Hepatocyte (in vitro differentiated cells): ENCODE measurements at regions not wholly inside any gene's neighbourhood (a gene's known extent, or its start where the extent isn't known, plus 50 kb on each side); places are given as distances from the start of the nearest gene placed in this dataset.

Experiments
- DNase-seq: peaks from one replicate; pipeline ENCODE4 v3.0.0-alpha.2; 2016; ENCODE audit warnings: low spot score
- H2AFZ ChIP-seq: fragments of 200-600 bp; sonication (generic); 2 replicates; pipeline ENCODE4 v1.6.0; 2016; ENCODE audit warnings: antibody characterized with exemption, mild to moderate bottlenecking
- H3K27ac ChIP-seq: fragments of 200-600 bp; sonication (generic); 2 replicates; pipeline ENCODE4 v1.5.1; 2016; ENCODE audit warnings: mild to moderate bottlenecking
- H3K27me3 ChIP-seq: fragments of 200-600 bp; sonication (generic); 2 replicates; pipeline ENCODE4 v1.6.1; 2016
- H3K36me3 ChIP-seq: fragments of 200-600 bp; sonication (generic); replicated peaks from 2 replicates; pipeline ENCODE4 v1.5.1; 2016; ENCODE audit warnings: low read depth; ENCODE audit not compliant: insufficient read depth
- H3K4me1 ChIP-seq: fragments of 200-600 bp; sonication (generic); 2 replicates; pipeline ENCODE4 v1.5.1; 2016; ENCODE audit warnings: mild to moderate bottlenecking, moderate library complexity; ENCODE audit not compliant: insufficient read depth
- H3K4me2 ChIP-seq: fragments of 200-600 bp; sonication (generic); 2 replicates; pipeline ENCODE4 v1.6.0; 2016
- H3K4me3 ChIP-seq: fragments of 200-600 bp; sonication (generic); 2 replicates; pipeline ENCODE4 v1.5.1; 2016; ENCODE audit warnings: mild to moderate bottlenecking
- H3K79me2 ChIP-seq: fragments of 200-600 bp; sonication (generic); 2 replicates; pipeline ENCODE4 v1.6.0; 2017; ENCODE audit warnings: mild to moderate bottlenecking
- H3K9me2 ChIP-seq: fragments of 200-600 bp; sonication (generic); replicated peaks from 2 replicates; pipeline ENCODE4 v1.6.0; 2017; ENCODE audit warnings: mild to moderate bottlenecking; ENCODE audit not compliant: insufficient read depth
- H3K9me3 ChIP-seq: fragments of 200-600 bp; sonication (generic); 2 replicates; pipeline ENCODE4 v1.5.1; 2016; ENCODE audit warnings: low read depth, mild to moderate bottlenecking
- H4K20me1 ChIP-seq: fragments of 200-600 bp; sonication (generic); 2 replicates; pipeline ENCODE4 v1.6.0; 2016; ENCODE audit warnings: mild to moderate bottlenecking; ENCODE audit not compliant: insufficient read depth, poor library complexity, severe bottlenecking
- EZH2 ChIP-seq: fragments of 200-600 bp; sonication (generic); IDR thresholded peaks from 2 replicates; pipeline ENCODE4 v1.6.1; 2016; ENCODE audit warnings: antibody characterized with exemption, mild to moderate bottlenecking, borderline replicate concordance
- EZH2phosphoT487 ChIP-seq: fragments of 200-600 bp; sonication (generic); IDR thresholded peaks from one replicate; pipeline ENCODE4 v1.6.1; 2018; ENCODE audit warnings: antibody characterized with exemption, mild to moderate bottlenecking, low read depth, moderate library complexity; ENCODE audit not compliant: unreplicated experiment, severe bottlenecking
- WGBS: methylation state at CpG from one replicate; pipeline ENCODE4 v1.1.6; 2016; ENCODE audit warnings: low lambda C conversion rate; ENCODE audit errors: missing lambda C conversion rate; 5-methylcytosine and 5-hydroxymethylcytosine counted together
- TF ChIP-seq, protein P1 (sequence below): fragments of 200-600 bp; sonication (generic); IDR thresholded peaks from 2 replicates; pipeline ENCODE4 v1.5.1; 2016; ENCODE audit warnings: antibody characterized with exemption, mild to moderate bottlenecking; ENCODE audit not compliant: poor library complexity

DNA sequence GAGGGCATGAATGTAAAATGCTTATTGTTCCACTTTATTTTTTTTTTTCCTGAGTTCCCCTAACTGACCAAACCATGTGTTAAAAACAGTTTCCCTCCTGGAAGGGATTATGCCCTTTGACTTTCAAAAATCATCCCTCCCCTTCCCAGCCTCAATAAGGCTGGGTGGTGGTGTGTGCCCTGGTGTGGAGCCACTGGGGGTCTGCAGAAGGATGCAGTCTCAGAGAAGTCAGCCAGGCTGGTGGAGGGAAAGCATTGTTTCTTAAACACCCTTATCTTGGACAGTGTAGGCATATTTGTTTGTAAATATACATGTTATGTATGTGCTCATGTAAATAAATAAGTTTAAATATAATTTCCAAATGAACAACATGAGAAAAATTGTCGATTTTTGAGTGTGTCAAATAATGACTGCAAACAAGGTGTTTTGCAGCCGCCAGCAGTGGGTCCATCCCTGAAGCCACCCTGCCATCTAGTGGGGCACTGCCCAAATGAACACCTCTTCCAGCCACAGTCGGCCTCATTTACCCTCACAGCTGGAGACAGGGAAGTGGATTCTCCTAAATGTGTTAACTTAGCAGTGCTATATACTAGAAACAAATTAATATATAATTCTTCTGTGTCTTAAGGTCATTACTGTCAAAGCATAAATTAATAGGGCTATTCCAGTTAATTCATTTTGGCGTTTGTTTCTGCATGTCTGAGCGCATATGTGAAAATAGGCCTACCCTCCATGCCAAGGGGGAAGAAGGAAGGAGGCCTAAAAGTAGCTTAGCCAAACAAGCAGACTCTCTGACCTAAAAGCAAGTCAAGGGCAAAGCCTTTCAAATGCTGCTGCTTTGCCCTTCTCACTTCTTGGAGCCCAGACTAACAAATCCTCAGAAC is 209.6 kb upstream of the PIK3C3 start:
- TF ChIP-seq, protein P1, sequence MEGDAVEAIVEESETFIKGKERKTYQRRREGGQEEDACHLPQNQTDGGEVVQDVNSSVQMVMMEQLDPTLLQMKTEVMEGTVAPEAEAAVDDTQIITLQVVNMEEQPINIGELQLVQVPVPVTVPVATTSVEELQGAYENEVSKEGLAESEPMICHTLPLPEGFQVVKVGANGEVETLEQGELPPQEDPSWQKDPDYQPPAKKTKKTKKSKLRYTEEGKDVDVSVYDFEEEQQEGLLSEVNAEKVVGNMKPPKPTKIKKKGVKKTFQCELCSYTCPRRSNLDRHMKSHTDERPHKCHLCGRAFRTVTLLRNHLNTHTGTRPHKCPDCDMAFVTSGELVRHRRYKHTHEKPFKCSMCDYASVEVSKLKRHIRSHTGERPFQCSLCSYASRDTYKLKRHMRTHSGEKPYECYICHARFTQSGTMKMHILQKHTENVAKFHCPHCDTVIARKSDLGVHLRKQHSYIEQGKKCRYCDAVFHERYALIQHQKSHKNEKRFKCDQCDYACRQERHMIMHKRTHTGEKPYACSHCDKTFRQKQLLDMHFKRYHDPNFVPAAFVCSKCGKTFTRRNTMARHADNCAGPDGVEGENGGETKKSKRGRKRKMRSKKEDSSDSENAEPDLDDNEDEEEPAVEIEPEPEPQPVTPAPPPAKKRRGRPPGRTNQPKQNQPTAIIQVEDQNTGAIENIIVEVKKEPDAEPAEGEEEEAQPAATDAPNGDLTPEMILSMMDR = peak; percentile 92
- TF ChIP-seq EZH2 (no peak), EZH2phosphoT487 (no peak)
- peak overlapping the region; percentile 65 for H3K4me2 ChIP-seq
- no peaks in the 10 kb centered on the region for H3K9me2 ChIP-seq
- no peaks in the 10 kb centered on the region for H3K27me3 ChIP-seq
- H3K4me1 ChIP-seq = peaks cover 5% of the 10 kb centered on the region
- no peak overlapping the region for H3K4me3 ChIP-seq
- H3K27ac ChIP-seq = no peak overlapping the region
- H3K9me3 ChIP-seq = no peaks in the 10 kb centered on the region
- 33% methylated on average over 5 of the region's 5 CpGs for WGBS
- H3K36me3 ChIP-seq = no peaks in the 10 kb centered on the region
- H2AFZ ChIP-seq = no peak overlapping the region
- H3K79me2 ChIP-seq = no peaks in the 10 kb centered on the region
- no peaks in the 10 kb centered on the region for H4K20me1 ChIP-seq
- DNase-seq = peak; percentile 80

DNA sequence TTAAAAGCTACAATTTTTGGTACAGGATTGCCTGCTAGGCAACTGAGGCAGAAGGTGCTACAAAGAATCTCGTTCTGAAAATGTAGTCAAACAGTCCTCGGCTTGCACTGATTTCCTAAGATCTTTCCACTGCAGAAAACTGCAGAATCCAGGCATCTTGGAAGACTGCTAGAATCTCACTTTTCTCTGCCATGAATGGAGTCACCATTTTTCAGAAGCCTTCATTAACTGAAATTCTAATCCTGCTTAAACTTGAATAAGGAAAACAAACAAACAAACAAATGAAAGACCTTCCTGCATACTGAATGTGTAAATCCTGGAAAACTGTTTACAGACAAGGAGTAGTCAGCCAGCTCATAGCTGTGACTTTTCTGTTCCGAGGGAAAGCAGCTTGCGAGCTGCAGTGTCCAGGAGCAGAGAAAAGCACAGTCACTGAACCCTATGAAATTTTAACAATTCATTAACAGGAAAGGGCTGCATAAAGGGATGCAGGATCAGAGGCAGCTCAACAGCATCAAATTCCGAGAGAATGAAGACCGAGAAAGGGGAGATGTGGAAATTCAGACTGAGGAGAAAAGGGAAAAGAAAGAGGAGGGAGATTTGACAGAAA is 210.5 kb upstream of the PIK3C3 start:
- Histone ChIP-seq H3K27me3 (no peaks in the 10 kb centered on the region), H3K27ac (no peak overlapping the region), H3K79me2 (no peaks in the 10 kb centered on the region), H3K36me3 (no peaks in the 10 kb centered on the region), H4K20me1 (no peaks in the 10 kb centered on the region), H2AFZ (peak overlapping the region; percentile 55), H3K4me1 (peaks cover 5% of the 10 kb centered on the region), H3K9me3 (no peaks in the 10 kb centered on the region), H3K4me3 (no peak overlapping the region), H3K4me2 (peak overlapping the region; percentile 65), H3K9me2 (no peaks in the 10 kb centered on the region)
- no peak for DNase-seq
- whole genome bisulfite sequencing = 18% methylated on average over 6 of the region's 6 CpGs
- no peak for TF ChIP-seq EZH2phosphoT487
- TF ChIP-seq, protein P1 = no peak
- no peak for TF ChIP-seq EZH2

DNA sequence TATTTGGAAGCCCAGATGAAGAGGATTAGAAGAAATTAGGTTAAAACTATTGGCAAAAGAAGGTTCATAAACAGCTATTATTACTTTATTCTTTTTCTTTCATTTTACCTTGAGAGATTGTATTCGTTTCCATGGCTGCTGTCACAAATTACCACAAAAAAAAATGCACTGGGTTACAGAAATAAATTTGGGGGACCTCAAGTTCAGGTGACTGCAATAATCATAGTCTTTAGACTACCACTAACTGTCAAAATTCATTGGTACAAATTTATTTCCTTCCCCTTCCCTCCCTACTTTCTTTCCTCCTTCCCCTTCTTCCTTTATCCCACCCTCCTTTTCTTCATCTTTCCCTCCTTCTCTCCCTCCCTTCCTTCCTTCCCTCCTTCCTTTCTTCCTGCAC is 217.8 kb upstream of the PIK3C3 start:
- Histone ChIP-seq H4K20me1 (no peaks in the 10 kb centered on the region), H3K4me3 (no peak overlapping the region), H3K4me1 (no peaks in the 10 kb centered on the region), H3K9me2 (no peaks in the 10 kb centered on the region), H3K9me3 (no peaks in the 10 kb centered on the region), H3K79me2 (no peaks in the 10 kb centered on the region), H3K4me2 (no peak overlapping the region), H2AFZ (no peak overlapping the region), H3K27me3 (no peaks in the 10 kb centered on the region), H3K36me3 (no peaks in the 10 kb centered on the region), H3K27ac (no peak overlapping the region)
- DNase-seq = no peak
- WGBS = 97% methylated on average over 1 of the region's 1 CpG
- TF ChIP-seq, protein P1 = no peak
- no peak for TF ChIP-seq EZH2
